ENCODE measurements at regions not wholly inside any gene's neighbourhood (a gene's known extent, or its start where the extent isn't known, plus 50 kb on each side); places are given as distances from the start of the nearest gene placed in this dataset.

DNA sequence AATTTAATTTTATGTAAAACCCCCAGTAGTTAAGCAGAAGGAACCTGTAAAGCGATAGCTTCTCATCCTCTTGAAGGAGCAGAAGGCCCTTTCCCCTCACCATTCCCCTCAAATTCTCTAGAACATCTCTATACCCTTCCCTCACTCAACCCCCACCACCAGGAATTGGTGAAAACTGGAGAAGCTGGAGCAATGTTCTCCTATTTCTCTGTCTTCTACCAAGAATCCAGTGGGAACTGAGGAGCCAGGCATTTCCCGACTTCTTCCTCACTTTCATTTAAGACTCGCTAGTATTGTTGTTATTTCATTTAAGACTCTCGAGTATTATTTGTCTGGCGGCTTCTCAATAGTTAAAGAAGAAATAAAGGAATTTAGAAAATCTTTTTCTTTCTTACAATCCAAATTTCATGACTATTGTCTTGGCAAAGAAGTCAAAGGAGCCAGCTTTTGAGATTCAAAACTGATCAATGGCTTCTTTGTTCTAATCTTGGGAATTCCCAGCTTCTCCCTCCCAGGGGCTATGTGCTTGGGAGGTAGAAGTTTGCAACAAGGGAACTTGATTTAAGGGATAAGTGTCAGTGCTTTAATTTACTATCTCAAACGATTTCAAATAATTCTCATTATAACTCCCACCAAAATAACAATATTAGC lies 253.3 kb upstream of the ADGRL2 start:
- WGBS (ENCODE audit: insufficient coverage): no CpG with 5 or more reads among the region's 6 CpGs
- H3K79me2 ChIP-seq (ENCODE audit: insufficient read depth, low read length): no peaks in the 10 kb centered on the region
- no peak overlapping the region for H3K4me3 Mint-ChIP-seq
- H3K4me1 ChIP-seq (ENCODE audit: control insufficient read depth in 1 of 2, insufficient read depth in 2 of 2, low read length in 2 of 2): no peaks in the 10 kb centered on the region
- H2AFZ ChIP-seq (ENCODE audit: insufficient read depth, low read depth, low read length, poor library complexity, severe bottlenecking): no peak overlapping the region
- H3K27me3 Mint-ChIP-seq (ENCODE audit: low read depth in 3 of 3): no peaks in the 10 kb centered on the region
- H3K27ac ChIP-seq (ENCODE audit: low read depth in 1 of 2, low read length in 2 of 2): no peak overlapping the region
- intact Hi-C loops (cut with micrococcal nuclease): no loop called here
- no peaks in the 10 kb centered on the region for H3K27me3 ChIP-seq (ENCODE audit: control insufficient read depth in 2 of 2, insufficient read depth in 2 of 2, low read length in 2 of 2)
- H3K9me3 ChIP-seq (replicated peaks in 1 of 2; ENCODE audit: control insufficient read depth in 1 of 2, insufficient read depth in 1 of 2, low read length in 2 of 2): no peaks in the 10 kb centered on the region
- no peaks in the 10 kb centered on the region for H3K36me3 Mint-ChIP-seq
- TF ChIP-seq CTCF (IDR thresholded peaks at IDR 0.05): no peak
- H3K9me3 Mint-ChIP-seq: peaks cover 0 to 2% (median 0%) of the 10 kb centered on the region in 7 donors
- no peak overlapping the region for H3K9ac ChIP-seq (ENCODE audit: insufficient read depth, low read length, poor library complexity, severe bottlenecking)
- H3K36me3 ChIP-seq (replicated peaks in 1 of 2; ENCODE audit: control insufficient read depth in 1 of 2, insufficient read depth in 2 of 2, low read length in 2 of 2): no peaks in the 10 kb centered on the region
- H4K20me1 ChIP-seq (ENCODE audit: insufficient read depth, low read length): no peaks in the 10 kb centered on the region
- no peak overlapping the region for H3K4me2 ChIP-seq (replicated peaks; ENCODE audit: extremely low read depth, low read length, poor library complexity, severe bottlenecking)
- no peak for DNase-seq
- H3K4me1 Mint-ChIP-seq: no peaks in the 10 kb centered on the region
- no peak overlapping the region for H3K27ac Mint-ChIP-seq
- H3K4me3 ChIP-seq (replicated peaks in 1 of 3; ENCODE audit: low read depth in 2 of 3, low read length in 3 of 3): no peak overlapping the region

- Histone ChIP-seq H3K9ac (ENCODE audit: insufficient read depth, low read length, poor library complexity, severe bottlenecking) (no peak overlapping the region), H3K27me3 (ENCODE audit: control insufficient read depth in 2 of 2, insufficient read depth in 2 of 2, low read length in 2 of 2) (no peaks in the 10 kb centered on the region), H3K79me2 (ENCODE audit: insufficient read depth, low read length) (no peaks in the 10 kb centered on the region), H2AFZ (ENCODE audit: insufficient read depth, low read depth, low read length, poor library complexity, severe bottlenecking) (no peak overlapping the region), H3K27ac (ENCODE audit: low read depth in 1 of 2, low read length in 2 of 2) (no peak overlapping the region), H3K9me3 (replicated peaks in 1 of 2; ENCODE audit: control insufficient read depth in 1 of 2, insufficient read depth in 1 of 2, low read length in 2 of 2) (no peaks in the 10 kb centered on the region), H3K4me3 (replicated peaks in 1 of 3; ENCODE audit: low read depth in 2 of 3, low read length in 3 of 3) (no peak overlapping the region), H4K20me1 (ENCODE audit: insufficient read depth, low read length) (no peaks in the 10 kb centered on the region), H3K36me3 (replicated peaks in 1 of 2; ENCODE audit: control insufficient read depth in 1 of 2, insufficient read depth in 2 of 2, low read length in 2 of 2) (no peaks in the 10 kb centered on the region), H3K4me2 (replicated peaks; ENCODE audit: extremely low read depth, low read length, poor library complexity, severe bottlenecking) (no peak overlapping the region), H3K4me1 (ENCODE audit: control insufficient read depth in 1 of 2, insufficient read depth in 2 of 2, low read length in 2 of 2) (no peaks in the 10 kb centered on the region)
- no peak for DNase-seq
- WGBS (ENCODE audit: insufficient coverage): 94% methylated on average over 2 of the region's 6 CpGs
- intact Hi-C loops (cut with micrococcal nuclease): no loop called here
- Mint-ChIP-seq H3K27me3 (ENCODE audit: low read depth in 3 of 3) (no peaks in the 10 kb centered on the region), H3K27ac (no peak overlapping the region), H3K4me3 (no peak overlapping the region), H3K9me3 (peaks cover 0 to 2% (median 0%) of the 10 kb centered on the region in 7 donors), H3K4me1 (no peaks in the 10 kb centered on the region), H3K36me3 (no peaks in the 10 kb centered on the region)
- TF ChIP-seq CTCF (IDR thresholded peaks at IDR 0.05): no peak
Observed at GRCh38 chr1:81545734-81546133, 255.0 kb upstream of the ADGRL2 start.
